IMR-90 (cell line): ENCODE measurements at regions not wholly inside any gene's neighbourhood (a gene's known extent, or its start where the extent isn't known, plus 50 kb on each side); places are given as distances from the start of the nearest gene placed in this dataset.

ENCODE experiments used
- ATAC-seq: fragments of 200-7000 bp; cut with Tn5 transposase; 2 replicates; pipeline ENCODE4 v1.9.1; 2020; ENCODE audit warnings: low read depth, mild to moderate bottlenecking, moderate library complexity
- BruUV-seq: library from RNA; stranded (reverse); fragments of 400-500 nt; replicated peaks from 2 replicates; lab custom pipeline; 2021; lab: Mats Ljungman, UMichigan
- CTCF ChIA-PET: fragments of 300-600 bp; formaldehyde crosslinking; extraction: SDS; loops from one replicate; lab custom pipeline; 2021; ENCODE audit warnings: antibody characterized with exemption; lab: Yijun Ruan, JAX
- POLR2A ChIA-PET: fragments of 300-600 bp; sonication (Branson Sonifier 250); formaldehyde crosslinking; loops from one replicate; lab custom pipeline; 2022; ENCODE audit warnings: antibody characterized with exemption; ENCODE audit not compliant: unreplicated experiment; lab: Charles Lee
- DNase-seq: peaks from one replicate; pipeline ENCODE4 v3.0.0; 2013
- H2AFZ ChIP-seq: replicated peaks from 2 replicates; pipeline ENCODE3; 2013; ENCODE audit warnings: low read length, mild to moderate bottlenecking; ENCODE audit not compliant: poor library complexity
- H2AK5ac ChIP-seq: 2 replicates; pipeline ENCODE4 v1.6.1; 2013; ENCODE audit warnings: low read depth, low read length, inconsistent platforms
- H2AK9ac ChIP-seq: replicated peaks from 2 replicates; pipeline ENCODE3; 2013; ENCODE audit warnings: mild to moderate bottlenecking, low read depth, low read length, moderate library complexity; ENCODE audit not compliant: poor library complexity
- H2BK120ac ChIP-seq: 2 replicates; pipeline ENCODE4 v1.6.1; 2013; ENCODE audit warnings: low read depth, low read length, inconsistent platforms
- H2BK15ac ChIP-seq: 3 replicates; pipeline ENCODE4 v1.6.1; 2013; ENCODE audit warnings: low read depth, low read length, inconsistent platforms
- H2BK20ac ChIP-seq: 2 replicates; pipeline ENCODE4 v1.6.1; 2013; ENCODE audit warnings: low read depth, mild to moderate bottlenecking, inconsistent platforms, low read length, moderate library complexity
- H2BK5ac ChIP-seq: 2 replicates; pipeline ENCODE4 v1.6.1; 2013; ENCODE audit warnings: mild to moderate bottlenecking, low read depth, low read length, inconsistent platforms; ENCODE audit not compliant: poor library complexity, severe bottlenecking
- H3K14ac ChIP-seq: replicated peaks from 2 replicates; pipeline ENCODE4 v1.6.1; 2013; ENCODE audit warnings: low read depth, low read length, inconsistent platforms
- H3K18ac ChIP-seq: 2 replicates; pipeline ENCODE4 v1.6.1; 2013; ENCODE audit warnings: low read depth, low read length, control low read depth
- H3K23ac ChIP-seq: 2 replicates; pipeline ENCODE4 v1.6.1; 2013; ENCODE audit warnings: low read depth, low read length, inconsistent platforms
- H3K27ac ChIP-seq: 2 replicates; pipeline ENCODE4 v1.5.1; 2013; ENCODE audit warnings: mild to moderate bottlenecking, control low read depth, low read length; ENCODE audit not compliant: insufficient read depth
- H3K27me3 ChIP-seq: 2 replicates; pipeline ENCODE4 v1.6.1; 2013; ENCODE audit warnings: low read length; ENCODE audit not compliant: control insufficient read depth, insufficient read depth
- H3K36me3 ChIP-seq: 2 replicates; pipeline ENCODE4 v1.6.1; 2013; ENCODE audit warnings: low read length, mixed read lengths; ENCODE audit not compliant: control insufficient read depth, insufficient read depth
- H3K4ac ChIP-seq: 2 replicates; pipeline ENCODE4 v1.6.1; 2013; ENCODE audit warnings: low read depth, low read length, inconsistent platforms
- H3K4me1 ChIP-seq: 2 replicates; pipeline ENCODE4 v1.6.1; 2013; ENCODE audit warnings: low read length, mixed read lengths; ENCODE audit not compliant: control insufficient read depth, insufficient read depth
- H3K4me2 ChIP-seq: 2 replicates; pipeline ENCODE4 v1.6.1; 2013; ENCODE audit warnings: low read depth, mild to moderate bottlenecking, control low read depth, low read length, moderate library complexity
- H3K4me3 ChIP-seq: 2 replicates; pipeline ENCODE4 v1.5.1; 2013; ENCODE audit warnings: low read depth, mild to moderate bottlenecking, control low read depth, low read length, moderate library complexity; ENCODE audit not compliant: insufficient read depth
- H3K56ac ChIP-seq: 2 replicates; pipeline ENCODE4 v1.6.1; 2013; ENCODE audit warnings: low read length, inconsistent platforms; ENCODE audit not compliant: insufficient read depth; ENCODE audit errors: extremely low read depth
- H3K79me1 ChIP-seq, 2 experiments: 2 replicates each; pipeline ENCODE4 v1.6.1; 2013; ENCODE audit warnings: low read length in 2 of 2, inconsistent platforms in 1 of 2, low read depth in 1 of 2
- H3K9ac ChIP-seq: 2 replicates; pipeline ENCODE4 v1.6.1; 2013; ENCODE audit warnings: low read depth, low read length, control low read depth
- H3K9me1 ChIP-seq: 2 replicates; pipeline ENCODE4 v1.6.1; 2013; ENCODE audit warnings: low read length, inconsistent platforms; ENCODE audit not compliant: insufficient read depth
- H3K9me3 ChIP-seq: 2 replicates; pipeline ENCODE4 v1.6.1; 2013; ENCODE audit warnings: low read length; ENCODE audit not compliant: control insufficient read depth, insufficient read depth
- H4K20me1 ChIP-seq: 2 replicates; pipeline ENCODE4 v1.6.1; 2013; ENCODE audit warnings: low read length, inconsistent platforms; ENCODE audit not compliant: insufficient read depth
- H4K5ac ChIP-seq: 2 replicates; pipeline ENCODE4 v1.6.1; 2013; ENCODE audit warnings: mild to moderate bottlenecking, low read depth, low read length, control low read depth
- H4K8ac ChIP-seq, 2 experiments: 2 replicates each; pipeline ENCODE4 v1.6.1; 2013; ENCODE audit warnings: low read depth in 2 of 2, low read length in 2 of 2, control low read depth in 1 of 2, inconsistent platforms in 1 of 2
- H4K91ac ChIP-seq: 2 replicates; pipeline ENCODE4 v1.6.1; 2013; ENCODE audit warnings: low read depth, low read length, inconsistent platforms; ENCODE audit not compliant: insufficient read depth
- MAFK ChIP-seq: IDR thresholded peaks from 2 replicates; pipeline ENCODE4 v1.6.1; 2012; ENCODE audit warnings: low read depth, low read length, improper control_type of control experiment
- POLR2A ChIP-seq: IDR thresholded peaks from 2 replicates; pipeline ENCODE4 v1.6.1; 2012; ENCODE audit warnings: mild to moderate bottlenecking, low read depth, low read length
- RAD21 ChIP-seq: IDR thresholded peaks from 2 replicates; pipeline ENCODE4 v1.6.1; 2012; ENCODE audit warnings: low read length, improper control_type of control experiment
- WGBS, 2 experiments: methylation state at CpG; one replicate each; pipeline versions ENCODE4 v1.1.5 to v1.1.7; 2013; ENCODE audit warnings: missing lambda C conversion rate in 2 of 2; ENCODE audit not compliant: insufficient read length in 1 of 2; ENCODE audit errors: extremely low coverage in 2 of 2; 5-methylcytosine and 5-hydroxymethylcytosine counted together
- dilution Hi-C: fragments of 300-500 bp; cut with HindIII; formaldehyde crosslinking; loops from one replicate; pipeline ENCODE4 v1.14.3; 2018; ENCODE audit warnings: low sequenced_read_pairs; ENCODE audit not compliant: unreplicated experiment
- in situ Hi-C: fragments of 300-500 bp; cut with MboI; formaldehyde crosslinking; loops from 3 replicates; pipeline ENCODE4 v1.14.3; 2019; ENCODE audit warnings: low sequenced_read_pairs, inconsistent platforms, mixed read lengths
- intact Hi-C: fragments of 100-400 bp; cut with micrococcal nuclease; formaldehyde crosslinking; loops from 2 replicates; pipeline ENCODE4 v1.10.0; 2022

GRCh38 chr6:4522453-4522852 is 253.8 kb upstream of the CDYL start:
- Histone ChIP-seq H4K20me1 (no peaks in the 10 kb centered on the region), H2BK120ac (no peak overlapping the region), H3K18ac (peak overlapping the region; percentile 40; the same call in 1 of the 2 replicates), H2AFZ (no peak overlapping the region), H3K23ac (no peak overlapping the region), H3K27me3 (peaks cover 2% of the 10 kb centered on the region; the same call in 1 of the 2 replicates), H3K9me3 (peaks cover 3% of the 10 kb centered on the region; the same call in 1 of the 2 replicates), H4K91ac (no peak overlapping the region), H3K14ac (no peak overlapping the region), H4K8ac (no peak overlapping the region), H2BK20ac (no peak overlapping the region), H3K79me1 (no peaks in the 10 kb centered on the region), H2BK5ac (no peak overlapping the region), H3K4ac (no peak overlapping the region), H3K27ac (no peak overlapping the region), H3K9me1 (no peaks in the 10 kb centered on the region), H3K4me1 (no peaks in the 10 kb centered on the region), H2BK15ac (no peak overlapping the region), H2AK5ac (no peak overlapping the region; the same call in 1 of the 2 replicates), H4K5ac (0 out of 2 replicates have a peak overlapping the region, but pooled peaks have one; percentile 35), H3K4me3 (no peak overlapping the region), H2AK9ac (peak overlapping the region; percentile 23), H3K4me2 (no peak overlapping the region), H3K36me3 (no peaks in the 10 kb centered on the region), H3K56ac (no peak overlapping the region), H3K9ac (no peak overlapping the region)
- intact Hi-C loops (no loop called here), dilution Hi-C loops (no loop called here), in situ Hi-C loops (no loop called here)
- TF ChIP-seq POLR2A (no peak), MAFK (no peak), RAD21 (no peak)
- ChIA-PET POLR2A (no interaction called here), CTCF (no interaction called here)
- BruUV-seq = no TSS peak
- ATAC-seq (no peak), DNase-seq (no peak)
- WGBS, 2 experiments = 88% methylated on average over 4 of the region's 7 CpGs; no CpG with 5 or more reads in 1 of the 2 experiments
